Stimulated activated CD8-positive, alpha-beta memory T cell treated with anti-CD3 and anti-CD28 coated beads, Interleukin-7, amount 100 ng/mL, for 24 hours (primary cell): ENCODE measurements at regions not wholly inside any gene's neighbourhood (a gene's known extent, or its start where the extent isn't known, plus 50 kb on each side); places are given as distances from the start of the nearest gene placed in this dataset.

Experiments
- DNase-seq: peaks from one replicate; pipeline ENCODE4 v3.0.0-alpha.2; 2020; ENCODE audit warnings: low read depth

DNA sequence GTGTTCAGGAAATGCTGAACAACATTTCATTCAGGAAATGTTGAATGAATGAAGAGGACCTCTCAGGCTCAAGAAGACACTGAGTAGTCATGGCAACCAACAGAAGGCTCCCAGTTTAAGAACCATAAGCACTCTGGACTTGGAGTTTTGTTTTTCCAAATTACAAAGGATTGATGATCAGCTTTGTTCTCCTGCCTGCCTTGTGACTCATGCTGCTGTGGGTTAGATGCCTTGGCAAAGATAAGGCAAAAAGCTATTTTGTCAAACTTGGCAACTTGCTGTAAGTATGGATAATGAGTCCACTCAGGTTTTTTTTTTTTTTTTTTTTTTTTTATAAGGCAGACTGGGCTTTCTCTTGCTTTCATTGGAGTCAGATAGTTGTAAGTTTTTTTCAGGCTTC lies 365.0 kb downstream of the TMEM232 start:
- no peak for DNase-seq

GRCh38 chr5:110362261-110362660 lies 364.2 kb downstream of the TMEM232 start:
- no peak for DNase-seq

DNA sequence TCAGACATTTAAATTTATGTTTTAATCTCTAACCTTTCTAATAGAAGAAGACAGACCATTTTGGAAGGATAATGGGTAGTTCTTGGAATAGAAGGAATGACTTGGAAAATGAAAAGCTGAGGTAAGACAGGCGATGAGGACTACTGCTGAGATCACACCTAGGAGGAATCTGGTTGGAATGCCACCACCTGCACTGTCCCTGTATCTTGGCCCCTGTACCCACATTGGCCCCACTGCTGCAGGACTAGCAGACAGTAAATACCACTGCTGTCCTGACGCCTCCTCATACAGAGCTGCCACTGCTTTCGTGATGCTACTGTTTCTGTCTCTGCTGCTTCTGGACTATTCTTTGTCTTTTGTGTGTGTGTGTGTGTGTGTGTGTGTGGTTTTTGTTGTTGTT lies 359.8 kb downstream of the TMEM232 start:
- no peak for DNase-seq
